Panc1 (cell line): ENCODE measurements at regions not wholly inside any gene's neighbourhood (a gene's known extent, or its start where the extent isn't known, plus 50 kb on each side); places are given as distances from the start of the nearest gene placed in this dataset.

ENCODE experiments used
- ATAC-seq: fragments of 200-7000 bp; cut with Tn5 transposase; 2 replicates; pipeline ENCODE4 v1.9.1; 2020; ENCODE audit warnings: mild to moderate bottlenecking, moderate library complexity
- BruUV-seq: library from RNA; stranded (reverse); fragments of 400-500 nt; replicated peaks from 2 replicates; lab custom pipeline; 2021; lab: Mats Ljungman, UMichigan
- CTCF ChIA-PET: fragments of 300-600 bp; sonication (Branson Sonifier 250); formaldehyde crosslinking; loops from one replicate; lab custom pipeline; 2022; ENCODE audit warnings: antibody characterized with exemption; lab: Charles Lee
- POLR2A ChIA-PET: fragments of 300-600 bp; sonication (Branson Sonifier 250); formaldehyde crosslinking; loops from one replicate; lab custom pipeline; 2022; ENCODE audit warnings: antibody characterized with exemption; lab: Charles Lee
- DNase-seq: peaks from one replicate; pipeline ENCODE4 v3.0.0-alpha.2; 2010; ENCODE audit warnings: low read depth, low spot score
- H3K27ac ChIP-seq: 2 replicates; pipeline ENCODE4 v1.5.1; 2011; ENCODE audit warnings: mild to moderate bottlenecking, low read length, inconsistent platforms
- H3K27me3 ChIP-seq: fragments of 200-500 bp; sonication (Bioruptor generic); 2 replicates; pipeline ENCODE4 v1.6.0; 2014; ENCODE audit warnings: low read length, inconsistent platforms; ENCODE audit not compliant: control insufficient read depth, insufficient read depth
- H3K36me3 ChIP-seq: fragments of 200-500 bp; sonication (Bioruptor generic); 2 replicates; pipeline ENCODE4 v1.5.1; 2014; ENCODE audit warnings: inconsistent platforms, mild to moderate bottlenecking, low read length, moderate library complexity; ENCODE audit not compliant: control insufficient read depth, insufficient read depth
- H3K4me1 ChIP-seq: 2 replicates; pipeline ENCODE4 v1.5.1; 2011; ENCODE audit warnings: inconsistent platforms, mild to moderate bottlenecking, low read length, moderate library complexity; ENCODE audit not compliant: control insufficient read depth, insufficient read depth
- H3K4me3 ChIP-seq, 2 experiments: 2 replicates each; pipeline ENCODE4 v1.5.1; 2011 to 2012; ENCODE audit warnings: low read depth in 2 of 2, low read length in 2 of 2, mild to moderate bottlenecking in 2 of 2, inconsistent platforms in 1 of 2, moderate library complexity in 1 of 2
- H3K9me3 ChIP-seq: fragments of 200-500 bp; sonication (Bioruptor generic); 2 replicates; pipeline ENCODE4 v1.5.1; 2014; ENCODE audit warnings: low read depth, mild to moderate bottlenecking, inconsistent platforms, low read length, moderate library complexity; ENCODE audit not compliant: control insufficient read depth, insufficient read depth
- CTCF ChIP-seq: fragments of 450-650 bp; IDR thresholded peaks from 2 replicates; pipeline ENCODE4 v1.5.1; 2017; ENCODE audit warnings: mild to moderate bottlenecking
- POLR2AphosphoS5 ChIP-seq: IDR thresholded peaks from 2 replicates; pipeline ENCODE4 v1.6.1; 2012; ENCODE audit warnings: mild to moderate bottlenecking, low read depth, low read length, moderate library complexity
- REST ChIP-seq, 2 experiments: IDR thresholded peaks; 2 replicates each; pipeline ENCODE4 v1.6.1; 2011 to 2012; ENCODE audit warnings: low read depth in 2 of 2, control low read depth in 1 of 2, low read length in 1 of 2, mild to moderate bottlenecking in 1 of 2, moderate library complexity in 1 of 2; ENCODE audit not compliant: insufficient read depth in 1 of 2
- SIN3A ChIP-seq: IDR thresholded peaks from 2 replicates; pipeline ENCODE4 v1.6.1; 2012; ENCODE audit warnings: low read depth, mild to moderate bottlenecking, low read length, moderate library complexity, borderline replicate concordance; ENCODE audit not compliant: insufficient read depth
- TCF7L2 ChIP-seq: IDR thresholded peaks from 2 replicates; pipeline ENCODE4 v1.6.1; 2011; ENCODE audit warnings: mild to moderate bottlenecking, low read depth, low read length, inconsistent platforms
- in situ Hi-C: cut with HindIII; loops from 2 replicates; pipeline ENCODE4 v1.10.0; 2016; ENCODE audit warnings: low sequenced_read_pairs, low pct_unique_long_range_greater_than_20kb
- intact Hi-C: fragments of 100-400 bp; cut with micrococcal nuclease; formaldehyde crosslinking; loops from one replicate; pipeline ENCODE4 v1.10.0; 2022; ENCODE audit not compliant: unreplicated experiment

GRCh38 chr6:19153981-19154295, 683.2 kb upstream of the ID4 start:
- Histone ChIP-seq H3K4me1 (no peaks in the 10 kb centered on the region), H3K27ac (no peak overlapping the region), H3K27me3 (no peaks in the 10 kb centered on the region), H3K4me3 (no peak overlapping the region), H3K36me3 (no peaks in the 10 kb centered on the region), H3K9me3 (no peaks in the 10 kb centered on the region)
- ChIA-PET CTCF (no interaction called here), POLR2A (no interaction called here)
- DNase-seq (no peak), ATAC-seq (no peak)
- TF ChIP-seq CTCF: no peak
- TF ChIP-seq TCF7L2: no peak
- no peak for TF ChIP-seq POLR2AphosphoS5
- no peak for TF ChIP-seq SIN3A
- no peak for TF ChIP-seq REST (IDR thresholded peaks at IDR 0.05; ENCODE audit: insufficient read depth in 1 of 2, low read depth in 2 of 2, low read length in 1 of 2)
- in situ Hi-C loops: no loop called here
- intact Hi-C loops: no loop called here
- BruUV-seq: no TSS peak

- CTCF ChIA-PET: no interaction called here
Measured at GRCh38 chr6:19156443-19156842, 680.7 kb upstream of the ID4 start.

More at GRCh38 chr6:19156443-19156842, 680.7 kb upstream of the ID4 start:
- ATAC-seq (no peak), DNase-seq (no peak)
- Histone ChIP-seq H3K27ac (no peak overlapping the region), H3K36me3 (no peaks in the 10 kb centered on the region), H3K9me3 (no peaks in the 10 kb centered on the region), H3K4me1 (no peaks in the 10 kb centered on the region), H3K4me3 (no peak overlapping the region), H3K27me3 (no peaks in the 10 kb centered on the region)
- no peak for TF ChIP-seq POLR2AphosphoS5
- TF ChIP-seq TCF7L2: no peak
- TF ChIP-seq CTCF: no peak
- TF ChIP-seq SIN3A: no peak
- TF ChIP-seq REST (IDR thresholded peaks at IDR 0.05; ENCODE audit: insufficient read depth in 1 of 2, low read depth in 2 of 2, low read length in 1 of 2): no peak
- intact Hi-C loops (no loop called here), in situ Hi-C loops (no loop called here)
- POLR2A ChIA-PET: no interaction called here
- BruUV-seq: no TSS peak
